ENCODE measurements at regions not wholly inside any gene's neighbourhood (a gene's known extent, or its start where the extent isn't known, plus 50 kb on each side); places are given as distances from the start of the nearest gene placed in this dataset.
A peak's percentile ranks its signal among the peaks of the same experiment; 100 is the strongest.

DNA sequence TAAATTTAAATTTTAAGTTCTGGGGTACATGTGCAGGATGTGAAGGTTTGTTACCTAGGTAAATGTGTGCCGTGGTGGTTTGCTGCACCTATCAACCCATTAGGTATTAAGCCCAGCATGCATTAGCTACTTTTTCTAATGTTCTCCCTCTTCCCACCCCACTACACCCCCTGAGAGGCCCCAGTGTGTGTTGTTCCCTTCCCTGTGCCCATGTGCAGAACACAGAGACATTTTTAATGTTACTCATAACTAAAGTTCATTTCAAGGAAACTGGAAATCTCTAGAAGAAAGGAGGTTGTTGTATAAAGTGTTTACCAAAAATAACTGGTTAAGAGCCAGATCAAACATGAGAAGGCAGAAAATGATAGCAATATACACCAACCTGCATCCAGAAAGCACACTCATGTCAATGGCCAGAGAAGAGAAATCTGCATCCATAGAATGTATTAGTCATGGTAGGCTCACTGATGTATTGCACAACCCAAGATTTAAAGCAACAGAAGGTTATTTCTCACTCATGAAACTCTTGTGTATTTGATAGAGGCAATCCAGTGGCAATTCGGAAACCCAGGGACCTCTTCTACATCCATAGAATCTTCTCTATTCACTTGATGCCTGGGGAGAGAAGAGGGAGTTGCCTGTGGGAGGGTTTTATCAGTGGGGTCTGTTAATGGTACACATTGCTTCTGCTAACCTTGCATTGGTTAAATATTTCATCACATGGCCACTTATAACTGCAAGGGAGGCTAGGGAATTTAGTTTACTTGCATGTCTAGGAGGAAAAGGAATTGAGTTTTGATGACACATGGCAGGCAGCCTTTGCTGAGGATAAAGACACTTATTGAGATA, 321.9 kb upstream of the RASGRP1 start:
- Mint-ChIP-seq H3K4me3 (no peak overlapping the region), H3K27ac (no peak overlapping the region), H3K36me3 (peaks cover 3% of the 10 kb centered on the region), H3K27me3 (peaks cover 4% of the 10 kb centered on the region), H3K4me1 (ENCODE audit: unreplicated experiment) (peaks cover 44% of the 10 kb centered on the region), H3K9me3 (peaks cover 13% of the 10 kb centered on the region)
- no peak for DNase-seq (ENCODE audit: extremely low spot score, unreplicated experiment)
- TF ChIP-seq CTCF (conservative IDR thresholded peaks at IDR 0.05): no peak

GRCh38 chr15:38888701-38889221, 324.1 kb upstream of the RASGRP1 start:
- Mint-ChIP-seq H3K27me3 (peaks cover 11% of the 10 kb centered on the region), H3K4me3 (peak overlapping the region; percentile 28), H3K9me3 (peaks cover 20% of the 10 kb centered on the region), H3K27ac (peak overlapping the region; percentile 72), H3K4me1 (ENCODE audit: unreplicated experiment) (peaks cover 46% of the 10 kb centered on the region), H3K36me3 (peaks cover 8% of the 10 kb centered on the region)
- TF ChIP-seq CTCF (conservative IDR thresholded peaks at IDR 0.05): no peak
- no peak for DNase-seq (ENCODE audit: extremely low spot score, unreplicated experiment)

GRCh38 chr15:38890194-38890593, 325.6 kb upstream of the RASGRP1 start:
- DNase-seq (ENCODE audit: extremely low spot score, unreplicated experiment): no peak
- Mint-ChIP-seq H3K9me3 (peaks cover 20% of the 10 kb centered on the region), H3K27me3 (peaks cover 11% of the 10 kb centered on the region), H3K4me1 (ENCODE audit: unreplicated experiment) (peaks cover 45% of the 10 kb centered on the region), H3K4me3 (no peak overlapping the region), H3K36me3 (peaks cover 8% of the 10 kb centered on the region), H3K27ac (no peak overlapping the region)
- TF ChIP-seq CTCF (conservative IDR thresholded peaks at IDR 0.05): no peak

DNA sequence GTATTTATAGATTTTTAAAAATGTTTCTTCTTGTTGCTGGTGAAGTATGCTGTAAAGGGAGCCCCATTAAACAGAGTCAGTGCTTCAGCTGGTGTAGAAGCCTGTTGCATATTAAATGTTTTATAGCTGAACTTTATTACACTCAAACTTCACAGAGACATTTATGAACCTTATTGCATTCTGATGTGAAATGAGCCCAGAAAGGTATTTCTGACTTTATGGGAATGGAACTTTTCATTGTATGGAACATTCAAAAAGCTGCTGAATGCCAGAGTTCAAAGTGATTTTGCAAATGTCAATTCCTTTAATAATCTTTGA, 329.3 kb upstream of the RASGRP1 start:
- Mint-ChIP-seq H3K36me3 (peaks cover 8% of the 10 kb centered on the region), H3K27me3 (peaks cover 11% of the 10 kb centered on the region), H3K4me1 (ENCODE audit: unreplicated experiment) (peaks cover 35% of the 10 kb centered on the region), H3K9me3 (peaks cover 13% of the 10 kb centered on the region), H3K4me3 (no peak overlapping the region), H3K27ac (peak overlapping the region; percentile 11)
- DNase-seq (ENCODE audit: extremely low spot score, unreplicated experiment): no peak
- no peak for TF ChIP-seq CTCF (conservative IDR thresholded peaks at IDR 0.05)

- Mint-ChIP-seq H3K27me3 (peaks cover 11% of the 10 kb centered on the region), H3K4me3 (no peak overlapping the region), H3K27ac (peak overlapping the region; percentile 11), H3K9me3 (peaks cover 13% of the 10 kb centered on the region), H3K4me1 (ENCODE audit: unreplicated experiment) (peaks cover 34% of the 10 kb centered on the region), H3K36me3 (peaks cover 8% of the 10 kb centered on the region)
- no peak for TF ChIP-seq CTCF (conservative IDR thresholded peaks at IDR 0.05)
- DNase-seq (ENCODE audit: extremely low spot score, unreplicated experiment): no peak
Measured at GRCh38 chr15:38894243-38894948, 329.8 kb upstream of the RASGRP1 start.
